GM21576 (cell line): ENCODE measurements at regions not wholly inside any gene's neighbourhood (a gene's known extent, or its start where the extent isn't known, plus 50 kb on each side); places are given as distances from the start of the nearest gene placed in this dataset.
"Not testable (repeated sequence)": the region's sequence is repeated elsewhere in the genome, so short reads cannot be mapped to it uniquely, and the experiment has no call there.

Source experiments
- ATAC-seq: cut with Tn5 transposase; IDR thresholded peaks from one replicate; pipeline ENCODE4 v1.9.1; 2021; ENCODE audit warnings: mild to moderate bottlenecking, moderate library complexity; ENCODE audit not compliant: unreplicated experiment

DNA sequence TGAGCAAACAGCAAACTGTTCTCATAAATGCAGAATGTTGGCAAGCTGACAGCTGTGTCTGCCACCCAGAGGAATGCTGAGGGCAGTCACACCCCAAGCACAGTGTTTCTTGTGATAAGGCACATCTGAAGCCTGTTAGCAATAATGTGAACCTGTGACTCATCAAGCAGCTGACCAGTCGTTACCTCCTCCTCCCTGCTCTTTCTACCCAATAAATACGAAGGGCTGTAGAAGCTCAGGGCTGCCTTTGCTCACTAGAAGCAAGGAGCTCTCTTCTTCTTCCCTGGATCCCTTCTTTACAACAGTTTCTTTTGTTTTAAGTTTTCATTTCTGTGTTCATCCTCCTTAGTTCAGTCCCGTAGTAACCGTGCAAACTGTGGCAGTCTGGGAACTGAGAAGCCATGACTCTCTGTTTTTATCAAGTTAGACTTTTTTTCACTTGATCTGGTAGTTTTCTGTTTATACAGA is 160.3 kb upstream of the ZNF184 start:
- not testable (repeated sequence) for ATAC-seq

DNA sequence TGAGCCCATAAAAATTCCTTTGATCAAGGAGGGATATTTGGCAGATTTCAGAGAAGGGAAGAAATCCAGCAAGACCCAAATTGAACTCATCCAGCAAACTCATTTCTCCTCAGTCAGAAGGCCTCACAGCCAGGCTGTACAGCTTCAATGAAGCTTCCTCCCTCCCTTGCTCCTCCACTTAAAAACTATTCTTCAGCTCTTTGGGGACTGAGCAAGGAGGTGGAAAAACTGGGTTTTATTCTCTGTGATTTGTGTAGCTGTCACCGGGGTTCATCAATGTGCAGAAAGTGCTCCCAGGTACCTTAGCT is 158.7 kb upstream of the ZNF184 start:
- ATAC-seq = no peak

DNA sequence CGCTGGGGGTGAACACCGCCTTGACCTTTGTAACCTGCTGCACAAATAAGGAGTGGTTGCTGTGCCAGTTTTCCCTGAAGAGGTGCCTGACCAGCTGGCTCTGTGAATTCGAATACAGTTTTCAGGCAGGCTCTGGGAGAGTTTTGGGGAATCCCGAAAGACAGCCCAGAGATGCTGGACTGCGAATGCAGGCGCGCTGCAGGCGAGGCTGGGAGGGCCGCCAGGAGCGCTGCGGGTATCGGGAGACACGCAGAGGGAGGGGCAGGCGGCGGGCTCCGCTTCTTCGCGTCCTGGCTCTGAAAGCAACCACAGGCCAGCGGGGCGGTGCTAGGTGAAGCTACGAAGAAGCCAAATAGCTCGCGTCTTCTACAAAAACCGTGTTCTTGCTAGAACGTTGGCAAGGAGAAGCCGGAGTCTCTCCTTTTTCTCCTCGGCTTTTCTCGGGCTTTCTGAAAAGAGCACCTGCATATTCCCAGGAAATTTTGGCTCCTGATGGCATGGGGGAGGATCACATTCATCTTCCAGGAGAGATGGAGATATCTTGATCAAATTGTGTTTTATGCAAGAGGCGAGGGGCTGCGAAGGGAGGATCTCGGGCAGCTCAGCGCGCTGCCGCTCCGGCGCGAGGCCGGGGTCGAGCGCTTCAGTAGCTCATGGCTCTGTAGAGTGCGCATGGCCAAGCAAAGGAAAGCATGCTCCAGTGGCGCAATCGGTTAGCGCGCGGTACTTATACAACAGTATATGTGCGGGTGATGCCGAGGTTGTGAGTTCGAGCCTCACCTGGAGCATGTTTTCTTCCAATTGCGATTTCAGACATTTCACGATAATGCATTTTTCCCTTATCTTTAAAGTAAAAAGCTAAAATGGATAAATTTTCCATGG is 158.1 kb upstream of the ZNF184 start:
- ATAC-seq = no peak

DNA sequence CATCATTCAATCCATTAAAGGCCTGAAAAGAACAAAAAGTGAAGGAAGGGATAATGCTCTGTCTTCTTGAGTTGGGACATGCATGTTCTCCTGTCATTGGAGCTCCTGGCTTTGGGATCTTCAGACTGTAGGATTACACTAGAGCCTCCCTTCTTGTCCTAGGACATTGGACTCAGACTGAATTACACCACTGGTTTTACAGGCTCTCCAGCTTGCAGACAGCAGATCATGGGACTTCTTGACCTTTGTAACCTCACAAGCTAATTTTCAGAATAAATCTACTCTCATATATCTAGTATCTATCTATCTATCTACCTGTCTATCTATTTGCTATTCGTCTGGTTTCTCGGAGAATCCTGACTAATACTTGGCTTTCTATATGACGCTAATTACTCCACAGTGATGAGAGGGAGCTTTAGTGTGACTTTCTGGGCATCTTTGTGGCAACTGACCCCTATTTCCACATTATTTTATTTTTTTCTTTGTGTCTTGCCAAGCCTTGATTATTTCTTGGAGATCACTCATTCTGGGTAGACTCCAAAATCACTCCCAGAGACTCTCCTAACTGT is 151.9 kb upstream of the ZNF184 start:
- ATAC-seq = no peak

DNA sequence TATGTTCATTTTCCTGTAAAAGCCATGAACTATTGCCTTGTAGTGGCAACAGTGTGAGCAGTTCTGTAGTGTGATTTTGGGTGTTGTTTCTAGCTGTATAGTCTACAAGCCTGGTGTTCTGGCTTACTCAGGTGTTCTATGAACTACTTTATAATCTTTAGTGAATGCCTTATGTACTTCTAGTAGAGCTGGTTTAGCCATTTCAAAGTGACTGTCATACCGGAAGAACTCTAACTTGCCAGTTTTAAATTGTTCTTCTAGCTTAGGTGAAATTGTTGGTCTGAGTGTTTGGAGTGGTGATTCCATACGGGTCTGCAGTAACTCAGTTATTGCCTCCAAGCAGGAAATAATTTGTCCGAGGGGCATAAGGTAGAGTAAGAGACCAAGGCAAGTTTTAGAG is 150.2 kb upstream of the ZNF184 start:
- no peak for ATAC-seq

DNA sequence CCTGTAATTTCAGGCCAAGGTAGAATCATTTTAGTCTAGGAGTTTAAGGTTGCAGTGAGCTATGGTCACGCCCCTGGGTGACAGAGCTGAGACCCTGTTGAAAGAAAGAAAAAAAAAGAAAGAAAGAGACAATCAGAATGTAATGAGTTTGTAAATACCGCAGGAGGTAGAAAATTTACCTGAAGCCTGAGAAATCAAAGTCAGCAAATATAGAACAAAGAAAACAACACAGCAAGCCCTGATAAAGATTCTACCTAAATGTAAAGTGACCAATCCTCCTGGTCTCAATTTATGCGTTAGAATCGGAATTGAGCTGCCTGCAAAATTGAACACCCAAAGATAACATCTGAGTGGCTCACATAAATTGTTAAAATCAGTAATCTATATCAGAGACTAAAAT is 146.5 kb upstream of the ZNF184 start:
- ATAC-seq = no peak

DNA sequence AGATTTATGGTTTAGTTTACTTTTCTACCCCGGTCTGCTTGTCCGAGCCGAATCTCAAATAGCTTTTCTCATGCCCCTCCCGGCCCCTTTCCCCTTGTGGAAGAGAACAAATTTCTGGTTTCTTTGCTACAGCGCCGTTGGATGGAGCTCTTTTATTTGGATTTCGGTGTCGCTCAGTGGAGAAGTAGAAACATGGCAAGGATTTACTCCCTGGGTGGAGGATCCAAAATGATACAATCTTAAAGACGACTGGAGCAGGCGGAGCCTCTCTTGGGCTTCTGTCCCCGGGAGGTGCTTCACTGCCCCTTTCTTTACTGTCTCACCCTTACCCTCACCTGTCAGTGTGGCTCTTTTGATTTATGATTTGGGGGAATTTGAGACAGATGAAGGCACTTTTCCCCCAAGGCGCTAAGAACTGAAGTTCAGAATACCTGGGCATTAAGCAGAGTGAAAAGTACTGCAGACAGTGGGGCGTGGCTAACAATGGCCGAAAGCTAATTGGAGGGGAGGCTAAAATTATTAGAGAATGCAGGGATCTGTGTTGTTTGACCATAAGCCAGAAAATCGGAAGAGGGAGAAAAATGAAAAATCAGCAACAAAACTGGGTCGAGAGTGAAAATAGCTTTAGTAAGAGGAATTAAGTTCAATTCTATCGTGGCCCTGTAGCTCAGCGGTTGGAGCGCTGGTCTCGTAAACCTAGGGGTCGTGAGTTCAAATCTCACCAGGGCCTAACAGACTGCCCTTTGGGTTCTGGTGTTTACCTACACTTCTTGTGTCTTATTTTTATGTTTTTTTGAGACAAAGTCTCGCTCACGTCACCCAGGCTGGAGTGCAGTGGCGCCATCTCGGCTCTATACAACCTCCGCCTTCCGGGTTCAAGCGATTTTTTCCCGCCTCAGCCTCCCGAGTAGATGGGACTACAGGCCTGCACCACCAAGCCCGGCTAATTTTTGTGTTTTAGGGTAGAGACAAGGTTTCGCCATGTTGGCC is 145.1 kb upstream of the ZNF184 start:
- ATAC-seq = no peak

DNA sequence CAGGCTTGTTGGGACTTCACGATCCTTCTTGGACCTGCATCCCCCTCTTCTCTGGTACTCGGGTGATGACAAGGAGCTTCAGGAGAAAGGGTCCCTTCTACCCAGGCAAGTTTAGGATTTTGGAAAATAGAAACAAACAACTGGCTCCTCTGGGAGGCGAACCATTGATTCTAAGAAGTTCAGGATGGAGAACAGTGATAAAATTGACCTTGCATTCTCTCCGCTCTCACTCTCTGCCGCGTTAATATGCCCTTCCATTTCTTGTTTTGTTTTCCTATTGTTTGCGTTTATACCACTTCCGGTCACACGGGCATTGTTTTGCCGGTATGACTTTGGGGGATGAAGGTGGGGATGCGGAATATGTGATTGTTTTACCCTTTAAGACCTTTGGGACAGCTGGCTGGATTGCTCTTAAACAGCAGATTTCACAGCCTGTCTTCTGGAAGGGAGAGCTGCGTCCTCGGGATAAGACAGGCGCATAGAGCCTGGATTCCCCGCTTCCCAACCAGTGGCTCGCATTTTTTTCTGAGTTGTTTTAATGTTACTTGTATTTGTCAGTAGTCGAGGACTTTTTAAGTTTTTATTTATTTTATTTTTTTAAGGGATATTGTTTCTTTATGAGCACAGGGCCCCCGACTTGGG is 144.3 kb upstream of the ZNF184 start:
- ATAC-seq = no peak

DNA sequence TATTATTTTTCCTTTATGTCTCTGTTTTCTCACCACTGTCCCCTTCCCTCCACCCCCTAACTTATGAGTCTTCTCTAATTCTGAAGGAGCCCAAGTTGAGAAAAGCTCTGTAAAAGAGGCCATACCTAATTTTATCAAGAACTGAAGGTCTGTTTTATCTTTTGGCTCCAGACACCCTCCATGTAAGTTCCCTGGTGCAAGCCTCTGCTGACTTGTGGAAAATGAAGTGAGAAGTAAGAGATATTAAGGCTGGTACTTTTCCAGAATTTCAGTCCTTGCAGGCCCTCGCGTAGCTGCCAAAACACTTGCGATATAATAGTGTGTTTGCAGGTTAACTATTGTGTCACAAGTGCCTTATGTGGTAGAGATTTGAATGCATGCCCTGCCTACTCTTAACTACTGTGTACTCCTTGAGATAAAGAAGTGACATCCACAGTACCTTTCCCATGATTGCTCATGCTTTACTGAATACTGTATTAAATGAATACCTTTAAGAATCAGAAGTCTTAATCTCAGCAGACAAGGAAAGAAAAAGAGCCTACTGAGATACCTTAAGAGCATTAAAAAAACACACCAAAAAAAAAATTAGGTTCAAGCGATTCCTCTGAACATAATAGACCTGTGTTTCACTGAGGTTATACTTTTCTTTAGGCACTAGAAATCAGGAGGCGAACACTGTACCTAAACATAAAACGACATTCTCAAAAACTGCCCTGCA is 143.6 kb upstream of the ZNF184 start:
- ATAC-seq = no peak

DNA sequence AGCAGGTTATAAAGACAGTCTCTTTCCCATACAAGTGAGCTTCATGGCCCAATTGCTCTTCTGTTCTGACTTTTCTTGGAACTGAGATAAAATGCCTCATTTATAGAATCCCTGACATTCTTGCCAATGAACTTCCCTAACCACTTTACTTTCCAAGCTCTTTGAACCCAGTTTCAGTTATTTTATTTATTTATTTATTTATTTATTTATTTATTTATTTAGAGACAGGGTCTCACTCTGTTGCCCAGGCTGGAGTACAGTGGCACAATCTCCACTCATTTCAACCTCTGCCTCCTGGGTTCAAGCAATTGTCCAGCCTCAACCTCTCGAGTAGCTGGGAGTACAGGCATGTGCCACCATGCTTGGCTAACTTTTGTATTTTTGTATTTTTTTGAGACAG is 138.5 kb upstream of the ZNF184 start:
- ATAC-seq = no peak

DNA sequence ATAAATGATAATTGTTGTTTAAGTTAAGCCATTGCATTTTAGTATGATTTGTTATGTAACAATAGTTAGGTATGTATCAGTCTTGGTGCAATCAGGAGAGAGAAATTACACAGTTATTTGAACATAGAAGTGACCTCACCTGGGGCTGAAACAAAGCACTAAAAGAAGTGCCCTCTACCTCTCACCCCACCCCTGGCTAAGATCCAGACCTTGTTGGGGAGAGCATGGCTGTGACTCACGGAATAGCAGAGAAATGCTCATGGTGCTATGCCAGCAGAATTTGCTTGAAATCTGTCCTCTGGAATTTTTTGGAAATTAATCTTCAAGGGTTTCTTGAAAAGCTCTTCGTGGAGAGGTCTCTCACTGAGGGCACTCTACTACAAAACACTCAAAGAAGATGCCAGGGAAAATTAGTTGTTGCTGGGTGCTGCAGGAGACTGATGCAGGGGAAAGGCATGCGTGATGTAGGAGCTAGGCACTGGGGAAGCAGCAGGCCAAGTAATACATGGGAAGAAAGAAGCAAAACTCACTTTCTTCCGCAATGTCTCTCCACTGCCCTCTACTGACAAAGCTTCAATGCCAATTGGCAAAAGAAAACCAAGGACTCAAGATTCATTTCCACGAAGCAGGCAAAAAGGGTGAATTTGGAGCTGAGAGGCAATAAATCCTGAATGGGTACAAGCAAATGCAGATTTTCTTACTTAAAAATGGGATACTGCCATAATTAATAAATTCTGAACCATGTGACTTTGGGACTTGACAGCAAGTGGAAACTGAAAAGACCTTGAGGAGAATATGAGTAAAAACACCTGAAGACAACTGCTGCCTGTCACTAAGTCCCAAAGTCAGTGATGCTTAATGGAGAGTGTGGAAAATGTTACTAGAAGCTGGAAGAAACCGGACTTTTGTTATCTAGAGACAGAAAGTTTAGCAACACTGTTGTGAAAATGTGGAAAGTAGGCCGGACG is 136.3 kb upstream of the ZNF184 start:
- no peak for ATAC-seq

DNA sequence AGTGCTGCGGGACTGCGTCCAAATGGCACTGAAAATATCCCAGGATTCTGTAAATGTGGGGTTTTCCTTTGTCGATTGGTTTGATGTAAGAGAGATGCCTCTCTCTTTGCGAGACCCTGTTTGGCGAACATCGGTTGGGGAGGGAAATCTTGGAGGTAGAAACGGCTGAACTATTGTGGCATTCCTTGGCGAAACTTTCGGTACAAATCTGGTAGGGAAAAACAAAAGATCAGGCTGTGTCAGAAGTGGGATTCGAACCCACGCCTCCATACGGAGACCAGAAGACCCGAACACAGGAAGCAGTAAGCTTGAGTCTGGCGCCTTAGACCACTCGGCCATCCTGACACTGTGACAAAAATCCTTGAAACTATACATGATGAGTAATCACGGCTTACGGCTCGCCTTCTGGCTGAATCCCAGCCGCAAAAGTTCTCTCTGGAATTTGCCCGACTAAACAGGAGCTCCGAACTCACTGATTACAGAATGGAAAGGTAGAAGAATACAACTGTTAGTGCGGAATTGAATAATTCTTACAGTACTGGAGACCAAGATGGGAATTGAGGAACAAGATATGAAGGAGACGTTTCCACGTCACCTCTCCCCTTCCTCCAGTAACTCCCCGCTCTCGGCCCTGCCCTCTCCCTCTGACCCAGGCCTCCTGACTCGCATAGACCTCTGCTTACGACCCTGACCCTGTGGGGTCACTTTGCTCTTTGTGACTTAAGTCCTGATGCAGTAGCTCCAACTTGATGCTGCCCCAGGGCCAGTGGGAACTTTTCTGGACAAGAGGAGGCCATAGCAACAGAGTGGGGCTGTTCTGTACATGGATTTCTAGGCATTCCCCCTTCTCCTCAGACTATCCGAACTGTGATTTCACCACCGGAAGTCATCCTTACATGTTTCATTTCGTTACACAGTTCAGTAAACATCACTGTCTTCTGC is 132.8 kb upstream of the ZNF184 start:
- ATAC-seq = no peak

DNA sequence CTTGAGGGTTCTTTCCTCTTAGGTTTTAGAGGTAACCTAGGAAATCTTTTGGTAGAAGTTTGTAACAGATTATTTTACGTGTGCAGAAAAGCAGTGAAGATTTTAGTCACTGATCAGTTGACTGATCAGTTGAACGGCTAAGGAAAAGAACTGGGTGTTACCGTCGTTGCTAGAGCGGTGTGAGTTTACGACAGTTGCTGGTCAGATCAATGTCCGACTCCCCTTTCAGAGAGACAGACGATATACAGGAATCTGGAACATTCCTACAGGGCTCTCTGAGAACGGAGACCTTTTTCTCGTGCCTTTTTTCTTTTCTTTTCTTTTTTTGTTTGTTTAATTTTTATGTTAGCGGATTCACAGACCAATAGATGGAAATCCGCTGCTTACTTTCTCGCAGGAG is 132.1 kb upstream of the ZNF184 start:
- no peak for ATAC-seq

DNA sequence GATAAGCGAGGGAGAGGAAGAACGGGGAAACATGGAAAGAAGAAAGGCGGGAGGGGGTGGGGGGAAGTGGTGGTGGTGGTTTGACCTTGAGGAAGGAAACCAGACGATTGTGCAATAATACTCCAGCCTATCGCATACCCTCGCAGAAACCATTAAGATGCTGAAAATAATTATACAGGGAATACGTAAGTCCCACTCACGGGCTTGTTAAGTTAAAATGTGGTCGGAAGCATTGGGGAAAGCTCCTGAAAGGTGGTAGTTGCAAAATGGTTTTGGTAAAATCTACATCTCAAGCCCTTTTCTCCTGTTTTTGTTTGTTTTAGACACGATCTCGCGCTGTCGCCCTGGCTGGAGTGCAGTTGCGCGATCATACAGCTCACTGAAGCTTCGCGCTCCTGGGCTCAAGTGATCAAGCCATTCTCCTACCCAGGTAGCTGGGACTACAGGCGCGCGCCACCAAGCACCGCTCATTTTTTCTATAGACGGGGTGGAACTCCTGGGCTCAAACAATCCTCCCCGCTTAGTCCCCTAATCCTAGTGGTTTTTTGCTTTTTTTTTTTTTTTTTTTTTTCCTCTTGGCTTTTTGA is 128.9 kb upstream of the ZNF184 start:
- no peak for ATAC-seq

DNA sequence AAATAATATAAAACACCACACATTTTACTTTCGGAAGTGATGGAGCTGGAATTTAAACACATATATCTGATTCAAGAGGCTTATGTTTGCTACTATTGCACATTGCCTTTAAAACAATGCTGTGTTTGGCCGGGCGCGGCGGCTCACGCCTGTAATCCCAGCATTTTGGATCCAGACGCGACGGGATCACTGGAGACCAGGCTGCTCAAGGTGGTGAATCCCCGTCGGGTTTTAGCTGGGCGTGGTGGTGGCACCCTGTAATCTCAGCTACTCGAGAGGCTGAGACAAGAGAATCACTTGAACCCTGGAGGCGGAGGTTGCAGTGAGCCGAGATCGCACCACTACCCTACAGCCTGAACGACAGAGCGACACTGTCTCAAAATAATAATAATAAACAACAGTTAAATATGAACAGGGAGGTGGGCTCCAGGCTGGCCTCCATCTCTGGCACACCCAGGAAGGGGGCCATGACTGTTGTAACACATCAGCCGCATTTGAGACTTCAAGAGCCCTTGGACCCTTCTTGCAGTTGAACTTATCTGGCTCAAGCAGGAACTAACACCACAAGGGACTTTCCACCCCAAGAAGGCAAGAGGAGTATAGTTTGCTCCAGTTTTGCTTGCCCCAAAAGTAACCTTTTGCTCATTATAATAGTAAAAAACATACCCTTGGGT is 127.1 kb upstream of the ZNF184 start:
- no peak for ATAC-seq

DNA sequence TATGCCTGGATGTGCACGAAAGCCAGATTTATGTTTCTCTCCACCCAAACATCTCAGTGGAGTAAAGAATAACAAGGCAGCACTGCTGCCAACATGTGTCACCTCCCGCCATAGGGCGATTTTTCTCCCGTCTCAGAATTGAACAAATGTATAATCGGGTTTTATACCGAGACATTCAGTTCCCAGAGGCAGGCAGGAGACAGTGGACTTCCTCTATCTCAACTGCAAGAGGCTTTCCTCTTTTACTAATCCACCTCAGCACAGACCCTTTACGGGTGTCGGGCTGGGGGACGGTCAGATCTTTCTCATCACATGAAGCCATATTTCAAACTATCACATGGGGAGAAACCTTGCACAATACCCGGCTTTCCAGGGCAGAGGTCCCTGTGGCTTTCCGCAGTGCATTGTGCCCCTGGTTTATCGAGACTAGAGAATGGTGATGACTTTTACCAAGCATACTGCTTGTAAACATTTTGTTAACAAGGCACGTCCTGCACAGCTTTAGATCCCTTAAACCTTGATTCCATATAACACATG is 124.2 kb upstream of the ZNF184 start:
- ATAC-seq = not testable (repeated sequence)

DNA sequence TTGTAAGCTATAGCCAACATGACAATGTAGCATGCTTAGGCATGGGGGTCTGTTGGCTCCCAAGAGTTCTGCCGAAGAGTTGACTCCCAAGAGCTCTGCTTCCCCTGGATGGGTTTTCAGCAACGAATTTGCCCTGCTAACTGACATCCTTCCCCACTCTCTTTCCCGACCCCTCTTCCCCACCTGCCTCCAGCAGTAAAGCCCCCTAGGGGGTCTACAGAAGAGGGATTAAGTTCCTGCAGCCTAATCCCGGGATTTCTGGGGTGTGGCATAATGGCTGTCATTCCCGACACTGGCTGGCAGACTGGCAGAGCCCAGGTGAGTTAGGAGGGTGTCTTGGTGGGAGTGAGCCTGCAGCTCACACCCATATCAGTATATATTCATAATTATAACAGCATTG is 121.0 kb upstream of the ZNF184 start:
- no peak for ATAC-seq
